ENCODE measurements at regions not wholly inside any gene's neighbourhood (a gene's known extent, or its start where the extent isn't known, plus 50 kb on each side); places are given as distances from the start of the nearest gene placed in this dataset.
A peak's percentile ranks its signal among the peaks of the same experiment; 100 is the strongest.

- Histone ChIP-seq H3K4me1 (ENCODE audit: control insufficient read depth, insufficient read depth, low read length, poor library complexity, severe bottlenecking) (peaks cover 4% of the 10 kb centered on the region), H3K27ac (ENCODE audit: insufficient read depth, low read length, poor library complexity, severe bottlenecking) (no peak overlapping the region), H3K36me3 (ENCODE audit: control insufficient read depth, insufficient read depth, low read length) (no peaks in the 10 kb centered on the region), H3K9me3 (ENCODE audit: control insufficient read depth in 2 of 2, low read length in 2 of 2) (no peaks in the 10 kb centered on the region), H3K4me3 (ENCODE audit: low read depth, low read length) (no peak overlapping the region), H3K27me3 (ENCODE audit: control insufficient read depth, insufficient read depth, low read length) (peaks cover 14% of the 10 kb centered on the region)
- no peaks in the 10 kb centered on the region for H3K36me3 Mint-ChIP-seq
- no peak for DNase-seq
- H3K9me3 Mint-ChIP-seq, result no peaks in the 10 kb centered on the region
- H3K4me1 Mint-ChIP-seq, result peaks cover 0 to 10% (median 6%) of the 10 kb centered on the region in 4 donors
- peaks cover 30% of the 10 kb centered on the region for H3K27me3 Mint-ChIP-seq
- no peak overlapping the region for H3K27ac Mint-ChIP-seq
- ATAC-seq (ENCODE audit: low read depth in 2 of 2), result no peak
- no peak overlapping the region for H3K4me3 Mint-ChIP-seq
Measured at GRCh38 chr12:45648070-45648469, 81.4 kb upstream of the ARID2 start.

GRCh38 chr12:45651029-45651428, 78.5 kb upstream of the ARID2 start:
- Histone ChIP-seq H3K36me3 (ENCODE audit: control insufficient read depth, insufficient read depth, low read length) (no peaks in the 10 kb centered on the region), H3K9me3 (ENCODE audit: control insufficient read depth in 2 of 2, low read length in 2 of 2) (no peaks in the 10 kb centered on the region), H3K4me1 (ENCODE audit: control insufficient read depth, insufficient read depth, low read length, poor library complexity, severe bottlenecking) (no peaks in the 10 kb centered on the region), H3K27me3 (ENCODE audit: control insufficient read depth, insufficient read depth, low read length) (peaks cover 16% of the 10 kb centered on the region), H3K4me3 (ENCODE audit: low read depth, low read length) (no peak overlapping the region), H3K27ac (ENCODE audit: insufficient read depth, low read length, poor library complexity, severe bottlenecking) (no peak overlapping the region)
- no peaks in the 10 kb centered on the region for H3K36me3 Mint-ChIP-seq
- peaks cover 37% of the 10 kb centered on the region for H3K27me3 Mint-ChIP-seq
- H3K27ac Mint-ChIP-seq, result no peak overlapping the region
- no peaks in the 10 kb centered on the region for H3K9me3 Mint-ChIP-seq
- DNase-seq (no peak), ATAC-seq (ENCODE audit: low read depth in 2 of 2) (no peak)
- H3K4me1 Mint-ChIP-seq, result peaks cover 0 to 5% (median 2%) of the 10 kb centered on the region in 4 donors
- no peak overlapping the region for H3K4me3 Mint-ChIP-seq

- no peak for ATAC-seq (ENCODE audit: low read depth in 2 of 2)
- no peaks in the 10 kb centered on the region for H3K9me3 Mint-ChIP-seq
- H3K27me3 Mint-ChIP-seq, result peaks cover 47% of the 10 kb centered on the region
- H3K27me3 ChIP-seq (ENCODE audit: control insufficient read depth, insufficient read depth, low read length), result peaks cover 12% of the 10 kb centered on the region
- H3K4me3 ChIP-seq (ENCODE audit: low read depth, low read length), result no peak overlapping the region
- no peak for DNase-seq
- H3K27ac ChIP-seq (ENCODE audit: insufficient read depth, low read length, poor library complexity, severe bottlenecking), result no peak overlapping the region
- H3K4me1 ChIP-seq (ENCODE audit: control insufficient read depth, insufficient read depth, low read length, poor library complexity, severe bottlenecking), result no peaks in the 10 kb centered on the region
- peaks cover 0 to 5% (median 3%) of the 10 kb centered on the region in 4 donors for H3K4me1 Mint-ChIP-seq
- H3K9me3 ChIP-seq (ENCODE audit: control insufficient read depth in 2 of 2, low read length in 2 of 2), result no peaks in the 10 kb centered on the region
- H3K27ac Mint-ChIP-seq, result no peak overlapping the region
- H3K4me3 Mint-ChIP-seq, result no peak overlapping the region
- H3K36me3 Mint-ChIP-seq, result no peaks in the 10 kb centered on the region
- H3K36me3 ChIP-seq (ENCODE audit: control insufficient read depth, insufficient read depth, low read length), result no peaks in the 10 kb centered on the region
Measured at GRCh38 chr12:45654002-45654665, 75.4 kb upstream of the ARID2 start.

GRCh38 chr12:45655186-45655585, 74.3 kb upstream of the ARID2 start:
- Mint-ChIP-seq H3K36me3 (peaks cover 3% of the 10 kb centered on the region), H3K27ac (no peak overlapping the region), H3K27me3 (peaks cover 52% of the 10 kb centered on the region), H3K9me3 (peaks cover 0 to 2% (median 0%) of the 10 kb centered on the region in 7 donors), H3K4me1 (peaks cover 0 to 5% (median 3%) of the 10 kb centered on the region in 4 donors), H3K4me3 (no peak overlapping the region)
- Histone ChIP-seq H3K4me3 (ENCODE audit: low read depth, low read length) (no peak overlapping the region), H3K4me1 (ENCODE audit: control insufficient read depth, insufficient read depth, low read length, poor library complexity, severe bottlenecking) (no peaks in the 10 kb centered on the region), H3K27ac (ENCODE audit: insufficient read depth, low read length, poor library complexity, severe bottlenecking) (no peak overlapping the region), H3K27me3 (ENCODE audit: control insufficient read depth, insufficient read depth, low read length) (peaks cover 9% of the 10 kb centered on the region), H3K36me3 (ENCODE audit: control insufficient read depth, insufficient read depth, low read length) (no peaks in the 10 kb centered on the region), H3K9me3 (ENCODE audit: control insufficient read depth in 2 of 2, low read length in 2 of 2) (no peaks in the 10 kb centered on the region)
- DNase-seq (peak; percentile 27 to 79 (median 67)), ATAC-seq (ENCODE audit: low read depth in 2 of 2) (peak; percentile 100)

GRCh38 chr12:45655743-45656142, 73.8 kb upstream of the ARID2 start:
- Mint-ChIP-seq H3K4me1 (peaks cover 0 to 5% (median 3%) of the 10 kb centered on the region in 4 donors), H3K36me3 (peaks cover 4% of the 10 kb centered on the region), H3K27ac (no peak overlapping the region), H3K9me3 (peaks cover 0 to 2% (median 0%) of the 10 kb centered on the region in 7 donors), H3K4me3 (no peak overlapping the region), H3K27me3 (peaks cover 50% of the 10 kb centered on the region)
- DNase-seq (no peak), ATAC-seq (ENCODE audit: low read depth in 2 of 2) (no peak)
- H3K9me3 ChIP-seq (ENCODE audit: control insufficient read depth in 2 of 2, low read length in 2 of 2), result no peaks in the 10 kb centered on the region
- H3K36me3 ChIP-seq (ENCODE audit: control insufficient read depth, insufficient read depth, low read length), result no peaks in the 10 kb centered on the region
- peaks cover 11% of the 10 kb centered on the region for H3K27me3 ChIP-seq (ENCODE audit: control insufficient read depth, insufficient read depth, low read length)
- H3K4me1 ChIP-seq (ENCODE audit: control insufficient read depth, insufficient read depth, low read length, poor library complexity, severe bottlenecking), result no peaks in the 10 kb centered on the region
- no peak overlapping the region for H3K27ac ChIP-seq (ENCODE audit: insufficient read depth, low read length, poor library complexity, severe bottlenecking)
- H3K4me3 ChIP-seq (ENCODE audit: low read depth, low read length), result no peak overlapping the region

- H3K4me3 Mint-ChIP-seq, result no peak overlapping the region
- DNase-seq (no peak), ATAC-seq (ENCODE audit: low read depth in 2 of 2) (no peak)
- peaks cover 0 to 6% (median 0%) of the 10 kb centered on the region in 7 donors for H3K9me3 Mint-ChIP-seq
- H3K27me3 Mint-ChIP-seq, result peaks cover 52% of the 10 kb centered on the region
- Histone ChIP-seq H3K27me3 (ENCODE audit: control insufficient read depth, insufficient read depth, low read length) (peaks cover 13% of the 10 kb centered on the region), H3K4me3 (ENCODE audit: low read depth, low read length) (no peak overlapping the region), H3K36me3 (ENCODE audit: control insufficient read depth, insufficient read depth, low read length) (no peaks in the 10 kb centered on the region), H3K27ac (ENCODE audit: insufficient read depth, low read length, poor library complexity, severe bottlenecking) (no peak overlapping the region), H3K9me3 (ENCODE audit: control insufficient read depth in 2 of 2, low read length in 2 of 2) (no peaks in the 10 kb centered on the region), H3K4me1 (ENCODE audit: control insufficient read depth, insufficient read depth, low read length, poor library complexity, severe bottlenecking) (no peaks in the 10 kb centered on the region)
- no peak overlapping the region for H3K27ac Mint-ChIP-seq
- peaks cover 0 to 5% (median 3%) of the 10 kb centered on the region in 4 donors for H3K4me1 Mint-ChIP-seq
- peaks cover 4% of the 10 kb centered on the region for H3K36me3 Mint-ChIP-seq
Measured at GRCh38 chr12:45658020-45658419, 71.5 kb upstream of the ARID2 start.

- no peak overlapping the region for H3K4me3 ChIP-seq (ENCODE audit: low read depth, low read length)
- peaks cover 68% of the 10 kb centered on the region for H3K27me3 Mint-ChIP-seq
- no peak overlapping the region for H3K27ac Mint-ChIP-seq
- peaks cover 4% of the 10 kb centered on the region for H3K36me3 Mint-ChIP-seq
- no peak overlapping the region for H3K27ac ChIP-seq (ENCODE audit: insufficient read depth, low read length, poor library complexity, severe bottlenecking)
- no peaks in the 10 kb centered on the region for H3K9me3 ChIP-seq (ENCODE audit: control insufficient read depth in 2 of 2, low read length in 2 of 2)
- H3K9me3 Mint-ChIP-seq, result peaks cover 0 to 6% (median 0%) of the 10 kb centered on the region in 7 donors
- no peaks in the 10 kb centered on the region for H3K4me1 ChIP-seq (ENCODE audit: control insufficient read depth, insufficient read depth, low read length, poor library complexity, severe bottlenecking)
- DNase-seq, result no peak
- no peak for ATAC-seq (ENCODE audit: low read depth in 2 of 2)
- no peaks in the 10 kb centered on the region for H3K36me3 ChIP-seq (ENCODE audit: control insufficient read depth, insufficient read depth, low read length)
- H3K4me1 Mint-ChIP-seq, result peaks cover 3 to 10% (median 7%) of the 10 kb centered on the region in 4 donors
- H3K4me3 Mint-ChIP-seq, result no peak overlapping the region
- H3K27me3 ChIP-seq (ENCODE audit: control insufficient read depth, insufficient read depth, low read length), result peaks cover 13% of the 10 kb centered on the region
Measured at GRCh38 chr12:45660330-45660729, 69.2 kb upstream of the ARID2 start.

GRCh38 chr12:45663455-45663854, 66.1 kb upstream of the ARID2 start:
- H3K36me3 ChIP-seq (ENCODE audit: control insufficient read depth, insufficient read depth, low read length), result no peaks in the 10 kb centered on the region
- no peak for ATAC-seq (ENCODE audit: low read depth in 2 of 2)
- peaks cover 10% of the 10 kb centered on the region for H3K27me3 ChIP-seq (ENCODE audit: control insufficient read depth, insufficient read depth, low read length)
- H3K4me3 Mint-ChIP-seq, result no peak overlapping the region
- DNase-seq, result peak in 1 of 3 donors; percentile 42
- no peaks in the 10 kb centered on the region for H3K9me3 ChIP-seq (ENCODE audit: control insufficient read depth in 2 of 2, low read length in 2 of 2)
- no peak overlapping the region for H3K27ac ChIP-seq (ENCODE audit: insufficient read depth, low read length, poor library complexity, severe bottlenecking)
- H3K27ac Mint-ChIP-seq, result no peak overlapping the region
- H3K4me1 ChIP-seq (ENCODE audit: control insufficient read depth, insufficient read depth, low read length, poor library complexity, severe bottlenecking), result no peaks in the 10 kb centered on the region
- H3K27me3 Mint-ChIP-seq, result peaks cover 47% of the 10 kb centered on the region
- H3K4me1 Mint-ChIP-seq, result peaks cover 0 to 22% (median 9%) of the 10 kb centered on the region in 4 donors
- H3K4me3 ChIP-seq (ENCODE audit: low read depth, low read length), result no peak overlapping the region
- H3K36me3 Mint-ChIP-seq, result peaks cover 4% of the 10 kb centered on the region
- peaks cover 0 to 6% (median 0%) of the 10 kb centered on the region in 7 donors for H3K9me3 Mint-ChIP-seq

Measured in CD4-positive, CD25-positive, alpha-beta regulatory T cell (primary cell).